ENCODE measurements at regions not wholly inside any gene's neighbourhood (a gene's known extent, or its start where the extent isn't known, plus 50 kb on each side); places are given as distances from the start of the nearest gene placed in this dataset.

DNA sequence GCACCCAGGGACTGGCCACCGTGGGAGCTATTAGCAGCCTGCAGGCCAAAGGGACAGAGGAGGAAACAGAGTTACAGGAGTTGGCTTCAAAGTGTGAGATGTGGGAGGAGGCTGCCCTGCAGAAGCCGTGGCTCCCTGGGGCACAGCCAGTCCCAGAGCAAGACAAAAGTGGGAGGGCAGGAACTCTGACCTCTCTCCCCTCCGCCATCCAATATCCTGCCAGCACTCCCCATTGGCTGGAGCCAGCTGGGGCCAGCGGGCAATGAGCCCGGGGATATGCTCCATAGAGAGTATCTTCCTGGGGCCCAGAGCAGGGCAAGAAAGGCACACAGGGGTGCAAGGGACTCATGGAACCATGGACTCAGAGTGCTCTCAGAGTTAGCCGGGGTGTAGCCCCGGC, 143.1 kb downstream of the INHBB start:
- Histone ChIP-seq H3K9me3 (ENCODE audit: control insufficient read depth, insufficient read depth, low read depth, low read length) (no peaks in the 10 kb centered on the region), H3K79me2 (ENCODE audit: control insufficient read depth, insufficient read depth, low read length) (no peaks in the 10 kb centered on the region), H2AFZ (ENCODE audit: low read length) (no peak overlapping the region), H3K4me1 (ENCODE audit: control insufficient read depth, extremely low read depth, insufficient read depth, low read length) (no peaks in the 10 kb centered on the region), H3K4me3 (replicated peaks in 1 of 4; ENCODE audit: control extremely low read depth in 1 of 4, insufficient read depth in 1 of 4, low read depth in 3 of 4, low read length in 4 of 4) (no peak overlapping the region), H3K27ac (ENCODE audit: insufficient read depth, low read length) (no peak overlapping the region), H3K9ac (ENCODE audit: insufficient read depth, low read length) (no peak overlapping the region), H3K36me3 (ENCODE audit: control insufficient read depth, insufficient read depth, low read length) (no peaks in the 10 kb centered on the region), H4K20me1 (ENCODE audit: control insufficient read depth, extremely low read depth, insufficient read depth, low read length) (no peaks in the 10 kb centered on the region), H3K4me2 (ENCODE audit: extremely low read depth, insufficient read depth, low read length) (no peak overlapping the region), H3K27me3 (ENCODE audit: control insufficient read depth, insufficient read depth, low read length) (peaks cover 5% of the 10 kb centered on the region)
- TF ChIP-seq, protein P1, sequence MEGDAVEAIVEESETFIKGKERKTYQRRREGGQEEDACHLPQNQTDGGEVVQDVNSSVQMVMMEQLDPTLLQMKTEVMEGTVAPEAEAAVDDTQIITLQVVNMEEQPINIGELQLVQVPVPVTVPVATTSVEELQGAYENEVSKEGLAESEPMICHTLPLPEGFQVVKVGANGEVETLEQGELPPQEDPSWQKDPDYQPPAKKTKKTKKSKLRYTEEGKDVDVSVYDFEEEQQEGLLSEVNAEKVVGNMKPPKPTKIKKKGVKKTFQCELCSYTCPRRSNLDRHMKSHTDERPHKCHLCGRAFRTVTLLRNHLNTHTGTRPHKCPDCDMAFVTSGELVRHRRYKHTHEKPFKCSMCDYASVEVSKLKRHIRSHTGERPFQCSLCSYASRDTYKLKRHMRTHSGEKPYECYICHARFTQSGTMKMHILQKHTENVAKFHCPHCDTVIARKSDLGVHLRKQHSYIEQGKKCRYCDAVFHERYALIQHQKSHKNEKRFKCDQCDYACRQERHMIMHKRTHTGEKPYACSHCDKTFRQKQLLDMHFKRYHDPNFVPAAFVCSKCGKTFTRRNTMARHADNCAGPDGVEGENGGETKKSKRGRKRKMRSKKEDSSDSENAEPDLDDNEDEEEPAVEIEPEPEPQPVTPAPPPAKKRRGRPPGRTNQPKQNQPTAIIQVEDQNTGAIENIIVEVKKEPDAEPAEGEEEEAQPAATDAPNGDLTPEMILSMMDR (conservative IDR thresholded peaks at IDR 0.05 in 1 of 2, IDR thresholded peaks at IDR 0.05 in 1 of 2; ENCODE audit: low read depth in 1 of 2, low read length in 2 of 2): no peak
- TF ChIP-seq EZH2 (IDR thresholded peaks at IDR 0.05; ENCODE audit: low read length, missing control alignments): no peak
- DNase-seq (ENCODE audit: low read depth in 2 of 2): no peak

DNA sequence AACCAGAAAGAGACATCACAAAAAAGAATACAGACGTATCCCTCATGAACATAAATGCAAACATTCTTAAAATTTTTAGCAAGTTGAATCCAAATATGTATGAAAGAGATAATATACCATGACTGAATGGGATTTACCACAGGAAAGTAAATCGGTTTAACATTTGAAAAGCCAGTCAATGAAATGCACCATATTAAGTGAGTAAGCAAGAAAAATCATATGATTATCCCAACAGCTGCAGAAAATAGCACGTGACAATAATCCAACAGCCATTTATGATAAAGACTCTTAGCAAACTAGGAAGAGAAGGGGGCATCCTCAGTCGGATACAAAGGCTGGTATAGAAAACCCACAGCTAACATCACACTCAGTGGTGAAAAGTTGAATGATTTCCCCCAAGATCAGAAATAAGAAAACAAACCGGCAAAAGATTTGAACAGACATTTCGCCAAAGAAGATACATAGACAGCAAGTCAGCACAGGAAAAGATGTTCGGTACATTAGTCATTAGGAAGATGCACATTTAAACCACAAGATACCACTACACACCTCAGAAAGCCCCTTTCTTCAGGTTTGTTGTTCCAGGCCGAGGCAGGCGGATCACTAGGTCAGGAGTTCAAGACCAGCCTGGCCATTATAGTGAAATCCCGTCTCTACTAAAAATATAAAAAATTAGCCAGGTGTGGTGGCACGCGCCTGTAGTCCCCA, 144.3 kb downstream of the INHBB start:
- no peaks in the 10 kb centered on the region for H3K9me3 ChIP-seq (ENCODE audit: control insufficient read depth, insufficient read depth, low read depth, low read length)
- no peak for DNase-seq (ENCODE audit: low read depth in 2 of 2)
- H3K4me3 ChIP-seq (replicated peaks in 1 of 4; ENCODE audit: control extremely low read depth in 1 of 4, insufficient read depth in 1 of 4, low read depth in 3 of 4, low read length in 4 of 4): no peak overlapping the region
- H3K36me3 ChIP-seq (ENCODE audit: control insufficient read depth, insufficient read depth, low read length): no peaks in the 10 kb centered on the region
- no peak overlapping the region for H3K27ac ChIP-seq (ENCODE audit: insufficient read depth, low read length)
- no peak overlapping the region for H3K9ac ChIP-seq (ENCODE audit: insufficient read depth, low read length)
- H3K4me2 ChIP-seq (ENCODE audit: extremely low read depth, insufficient read depth, low read length): no peak overlapping the region
- no peak for TF ChIP-seq EZH2 (IDR thresholded peaks at IDR 0.05; ENCODE audit: low read length, missing control alignments)
- TF ChIP-seq, protein P1 (conservative IDR thresholded peaks at IDR 0.05 in 1 of 2, IDR thresholded peaks at IDR 0.05 in 1 of 2; ENCODE audit: low read depth in 1 of 2, low read length in 2 of 2): no peak
- H3K79me2 ChIP-seq (ENCODE audit: control insufficient read depth, insufficient read depth, low read length): no peaks in the 10 kb centered on the region
- H3K27me3 ChIP-seq (ENCODE audit: control insufficient read depth, insufficient read depth, low read length): no peaks in the 10 kb centered on the region
- H3K4me1 ChIP-seq (ENCODE audit: control insufficient read depth, extremely low read depth, insufficient read depth, low read length): no peaks in the 10 kb centered on the region
- H4K20me1 ChIP-seq (ENCODE audit: control insufficient read depth, extremely low read depth, insufficient read depth, low read length): no peaks in the 10 kb centered on the region
- no peak overlapping the region for H2AFZ ChIP-seq (ENCODE audit: low read length)

DNA sequence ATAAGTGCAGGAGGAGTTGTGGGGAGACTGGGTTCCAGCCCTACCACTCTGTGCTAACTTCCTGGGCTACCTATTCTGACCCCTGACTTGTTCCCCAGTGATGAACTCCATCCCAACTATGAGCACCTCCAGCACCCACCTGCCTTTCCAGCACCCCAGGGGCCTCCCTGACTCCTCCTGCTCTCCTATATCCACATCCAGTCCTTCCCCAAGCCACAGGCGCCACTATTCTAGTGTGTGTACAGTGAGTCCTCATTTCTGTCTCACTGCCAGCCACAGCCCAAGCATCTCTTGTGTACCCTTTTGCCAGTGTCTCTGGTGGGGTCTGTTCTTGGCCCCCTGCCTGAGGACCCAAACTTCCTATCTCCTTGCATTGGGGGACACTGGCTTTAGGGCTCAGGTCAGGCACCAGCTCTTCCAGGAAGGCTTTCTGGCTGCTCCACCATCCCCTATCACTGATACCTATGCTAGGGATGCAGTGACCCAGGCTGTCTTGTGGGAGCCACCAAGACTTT, 145.2 kb downstream of the INHBB start:
- Histone ChIP-seq H3K9ac (ENCODE audit: insufficient read depth, low read length) (no peak overlapping the region), H3K27ac (ENCODE audit: insufficient read depth, low read length) (no peak overlapping the region), H3K4me1 (ENCODE audit: control insufficient read depth, extremely low read depth, insufficient read depth, low read length) (no peaks in the 10 kb centered on the region), H3K4me3 (replicated peaks in 1 of 4; ENCODE audit: control extremely low read depth in 1 of 4, insufficient read depth in 1 of 4, low read depth in 3 of 4, low read length in 4 of 4) (no peak overlapping the region), H2AFZ (ENCODE audit: low read length) (no peak overlapping the region), H3K4me2 (ENCODE audit: extremely low read depth, insufficient read depth, low read length) (no peak overlapping the region), H3K36me3 (ENCODE audit: control insufficient read depth, insufficient read depth, low read length) (no peaks in the 10 kb centered on the region), H4K20me1 (ENCODE audit: control insufficient read depth, extremely low read depth, insufficient read depth, low read length) (no peaks in the 10 kb centered on the region), H3K27me3 (ENCODE audit: control insufficient read depth, insufficient read depth, low read length) (no peaks in the 10 kb centered on the region), H3K79me2 (ENCODE audit: control insufficient read depth, insufficient read depth, low read length) (no peaks in the 10 kb centered on the region), H3K9me3 (ENCODE audit: control insufficient read depth, insufficient read depth, low read depth, low read length) (no peaks in the 10 kb centered on the region)
- DNase-seq (ENCODE audit: low read depth in 2 of 2): no peak
- no peak for TF ChIP-seq EZH2 (IDR thresholded peaks at IDR 0.05; ENCODE audit: low read length, missing control alignments)
- TF ChIP-seq, protein P1 (conservative IDR thresholded peaks at IDR 0.05 in 1 of 2, IDR thresholded peaks at IDR 0.05 in 1 of 2; ENCODE audit: low read depth in 1 of 2, low read length in 2 of 2): no peak
